Effector memory CD8-positive, alpha-beta T cell (primary cell): ENCODE measurements at regions not wholly inside any gene's neighbourhood (a gene's known extent, or its start where the extent isn't known, plus 50 kb on each side); places are given as distances from the start of the nearest gene placed in this dataset.
"Not testable (repeated sequence)": the region's sequence is repeated elsewhere in the genome, so short reads cannot be mapped to it uniquely, and the experiment has no call there.

Experiments
- ATAC-seq: fragments of 150-1000 bp; cut with Tn5 transposase; replicated peaks from 2 replicates; pipeline ENCODE4 v1.10.0; 2021; ENCODE audit warnings: mild to moderate bottlenecking, moderate library complexity
- DNase-seq, 3 experiments: peaks; one replicate each; pipeline ENCODE4 v3.0.0; 2021
- H3K27ac Mint-ChIP-seq, 2 donors: one replicate each; pipeline ENCODE4 v1.8.0; 2022; ENCODE audit warnings: mild to moderate bottlenecking in 2 of 2, mixed read lengths in 2 of 2, moderate library complexity in 2 of 2
- H3K27me3 Mint-ChIP-seq, 2 donors: one replicate each; pipeline ENCODE4 v1.8.0; 2022; ENCODE audit warnings: mixed read lengths in 2 of 2
- H3K36me3 Mint-ChIP-seq: one replicate; pipeline ENCODE4 v1.8.0; 2022; ENCODE audit warnings: mild to moderate bottlenecking, moderate library complexity, mixed read lengths; ENCODE audit not compliant: insufficient read depth
- H3K4me1 Mint-ChIP-seq, 2 donors: one replicate each; pipeline ENCODE4 v1.8.0; 2022; ENCODE audit warnings: low read depth in 2 of 2, mixed read lengths in 2 of 2
- H3K4me3 Mint-ChIP-seq, 2 donors: one replicate each; pipeline ENCODE4 v1.8.0; 2022; ENCODE audit warnings: mild to moderate bottlenecking in 2 of 2, mixed read lengths in 2 of 2, moderate library complexity in 2 of 2
- H3K9me3 Mint-ChIP-seq, 2 donors: one replicate each; pipeline ENCODE4 v1.8.0; 2022; ENCODE audit warnings: mixed read lengths in 2 of 2

DNA sequence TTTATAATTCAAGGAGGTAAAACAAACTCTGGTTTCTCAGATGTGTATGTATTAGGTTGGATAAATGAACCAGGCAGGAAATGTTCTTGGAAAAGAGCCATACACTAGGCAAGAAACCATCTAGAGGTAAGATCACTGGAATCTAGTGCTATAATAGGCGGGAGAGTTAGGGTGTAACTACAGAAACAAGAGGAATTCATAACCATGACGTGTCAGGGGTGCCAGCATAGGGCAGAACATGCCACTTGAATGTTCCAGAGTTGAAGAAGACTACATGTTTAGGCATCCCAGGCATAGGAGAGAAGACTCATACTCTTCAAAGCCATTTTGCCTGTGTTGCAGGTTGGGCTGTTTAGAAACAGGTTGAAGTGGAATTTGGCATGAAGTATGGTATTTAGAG, 198.7 kb downstream of the CCNG2 start:
- H3K4me3 Mint-ChIP-seq = no peak overlapping the region
- H3K27ac Mint-ChIP-seq = no peak overlapping the region
- peaks cover 7 to 17% of the 10 kb centered on the region in 2 donors for H3K27me3 Mint-ChIP-seq
- H3K36me3 Mint-ChIP-seq = no peaks in the 10 kb centered on the region
- no peaks in the 10 kb centered on the region for H3K4me1 Mint-ChIP-seq
- no peaks in the 10 kb centered on the region for H3K9me3 Mint-ChIP-seq
- DNase-seq (no peak), ATAC-seq (no peak)

DNA sequence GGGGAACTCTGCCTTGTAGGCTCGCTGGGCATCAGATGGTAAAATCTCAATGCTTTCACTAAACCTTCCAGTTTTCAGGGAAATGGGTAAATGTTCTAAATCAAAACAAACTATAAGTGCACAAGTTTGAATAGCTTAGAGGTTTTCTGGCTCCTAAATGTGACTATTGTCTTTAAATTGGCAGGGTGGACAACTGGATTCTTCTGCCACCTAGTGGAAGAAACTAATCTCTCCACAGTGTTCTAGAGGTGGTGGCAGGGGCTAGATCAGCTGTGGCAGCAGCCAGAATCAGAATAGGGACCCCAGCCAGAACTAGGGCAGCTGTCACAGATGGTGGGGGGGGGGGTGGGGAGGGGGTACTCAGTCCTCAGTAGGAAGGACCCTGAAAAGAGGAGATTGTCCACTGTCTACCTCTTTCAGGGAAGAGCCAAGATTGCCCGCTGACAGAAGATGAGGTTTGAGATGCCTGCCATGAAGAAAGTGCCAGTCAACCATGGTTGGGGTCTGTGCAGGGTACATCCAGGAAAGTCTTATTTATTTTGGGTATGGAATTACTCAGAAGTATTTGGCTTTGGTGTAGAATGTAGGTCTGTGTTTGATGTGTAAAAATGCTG, 201.4 kb downstream of the CCNG2 start:
- DNase-seq = no peak
- peak; percentile 29 for ATAC-seq
- Mint-ChIP-seq H3K9me3 (no peaks in the 10 kb centered on the region), H3K27ac (no peak overlapping the region), H3K4me1 (no peaks in the 10 kb centered on the region), H3K27me3 (peaks cover 7 to 26% of the 10 kb centered on the region in 2 donors), H3K36me3 (no peaks in the 10 kb centered on the region), H3K4me3 (no peak overlapping the region)

DNA sequence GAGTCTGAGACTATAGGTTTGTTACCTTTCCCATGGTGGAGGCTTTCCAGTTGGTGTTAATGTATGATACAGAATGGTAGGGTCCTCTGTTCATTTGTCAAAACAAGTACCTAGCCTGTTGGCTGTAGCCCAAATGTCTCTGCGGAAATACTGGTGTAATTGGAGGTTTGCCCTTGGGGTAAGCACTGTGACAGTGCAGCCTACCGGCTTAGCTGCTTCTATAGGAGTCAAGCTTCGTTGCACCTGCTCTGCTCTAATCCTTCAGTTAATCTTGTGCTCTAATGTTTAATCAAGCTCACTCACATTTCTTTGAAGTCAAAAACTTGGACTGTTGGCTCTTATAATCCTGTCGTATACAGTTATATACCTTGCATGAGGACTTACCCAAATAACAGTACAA, 203.4 kb downstream of the CCNG2 start:
- Mint-ChIP-seq H3K36me3 (no peaks in the 10 kb centered on the region), H3K9me3 (no peaks in the 10 kb centered on the region), H3K27ac (no peak overlapping the region), H3K4me3 (no peak overlapping the region), H3K27me3 (peaks cover 7 to 34% of the 10 kb centered on the region in 2 donors), H3K4me1 (no peaks in the 10 kb centered on the region)
- no peak for ATAC-seq
- DNase-seq = no peak

DNA sequence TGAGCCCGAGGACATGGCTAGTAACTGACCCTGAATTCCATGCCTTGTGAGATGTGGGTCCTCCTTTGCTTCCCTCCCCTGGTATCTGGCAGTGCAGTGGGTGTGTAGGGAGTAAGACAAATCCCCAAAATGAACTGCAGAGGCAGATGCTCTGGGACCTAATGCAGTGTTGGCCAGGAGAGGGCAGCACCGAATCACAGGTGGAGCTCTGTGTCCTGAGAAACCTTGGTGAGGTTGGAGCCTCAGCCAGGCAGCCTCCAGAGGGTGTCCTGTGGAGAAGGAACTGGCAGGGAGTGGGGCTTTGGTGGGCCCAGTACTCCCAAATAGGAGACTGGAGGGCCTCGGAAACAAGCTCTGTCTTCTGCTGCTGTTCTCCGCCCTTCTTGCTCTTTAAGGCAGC, 209.9 kb downstream of the CCNG2 start:
- peaks cover 0 to 45% of the 10 kb centered on the region in 2 donors for H3K27me3 Mint-ChIP-seq
- not testable (repeated sequence) for H3K9me3 Mint-ChIP-seq, DNase-seq, H3K36me3 Mint-ChIP-seq, H3K4me1 Mint-ChIP-seq, H3K27ac Mint-ChIP-seq, H3K4me3 Mint-ChIP-seq
- peak; percentile 19 for ATAC-seq

GRCh38 chr4:77367638-77368037, 210.6 kb downstream of the CCNG2 start:
- Mint-ChIP-seq H3K36me3 (no peaks in the 10 kb centered on the region), H3K27me3 (peaks cover 6 to 50% of the 10 kb centered on the region in 2 donors), H3K9me3 (no peaks in the 10 kb centered on the region), H3K4me1 (no peaks in the 10 kb centered on the region), H3K27ac (no peak overlapping the region), H3K4me3 (no peak overlapping the region)
- no peak for DNase-seq
- no peak for ATAC-seq

DNA sequence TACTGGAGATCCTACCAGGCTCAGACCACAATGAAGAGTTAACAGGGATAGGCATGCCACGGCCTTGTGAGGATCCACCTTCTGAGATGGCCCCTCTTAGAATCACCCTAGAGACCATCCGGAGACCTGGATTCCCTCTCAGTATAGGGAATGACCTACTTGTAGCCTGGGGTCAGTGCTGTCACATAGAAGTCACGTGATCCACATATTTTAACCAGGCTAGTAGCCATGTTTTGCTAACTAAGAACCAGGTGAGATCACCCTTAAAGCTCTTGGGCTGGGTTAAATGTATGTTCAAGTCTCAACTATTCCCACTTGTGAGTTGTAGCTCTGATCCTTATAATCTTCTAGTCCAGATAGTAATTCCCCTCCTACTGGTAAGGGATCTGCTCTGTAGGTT, 215.4 kb downstream of the CCNG2 start:
- H3K36me3 Mint-ChIP-seq = no peaks in the 10 kb centered on the region
- ATAC-seq = no peak
- H3K27ac Mint-ChIP-seq = no peak overlapping the region
- no peak overlapping the region for H3K4me3 Mint-ChIP-seq
- H3K4me1 Mint-ChIP-seq = no peaks in the 10 kb centered on the region
- peaks cover 19 to 40% of the 10 kb centered on the region in 2 donors for H3K27me3 Mint-ChIP-seq
- no peak for DNase-seq
- no peaks in the 10 kb centered on the region for H3K9me3 Mint-ChIP-seq

DNA sequence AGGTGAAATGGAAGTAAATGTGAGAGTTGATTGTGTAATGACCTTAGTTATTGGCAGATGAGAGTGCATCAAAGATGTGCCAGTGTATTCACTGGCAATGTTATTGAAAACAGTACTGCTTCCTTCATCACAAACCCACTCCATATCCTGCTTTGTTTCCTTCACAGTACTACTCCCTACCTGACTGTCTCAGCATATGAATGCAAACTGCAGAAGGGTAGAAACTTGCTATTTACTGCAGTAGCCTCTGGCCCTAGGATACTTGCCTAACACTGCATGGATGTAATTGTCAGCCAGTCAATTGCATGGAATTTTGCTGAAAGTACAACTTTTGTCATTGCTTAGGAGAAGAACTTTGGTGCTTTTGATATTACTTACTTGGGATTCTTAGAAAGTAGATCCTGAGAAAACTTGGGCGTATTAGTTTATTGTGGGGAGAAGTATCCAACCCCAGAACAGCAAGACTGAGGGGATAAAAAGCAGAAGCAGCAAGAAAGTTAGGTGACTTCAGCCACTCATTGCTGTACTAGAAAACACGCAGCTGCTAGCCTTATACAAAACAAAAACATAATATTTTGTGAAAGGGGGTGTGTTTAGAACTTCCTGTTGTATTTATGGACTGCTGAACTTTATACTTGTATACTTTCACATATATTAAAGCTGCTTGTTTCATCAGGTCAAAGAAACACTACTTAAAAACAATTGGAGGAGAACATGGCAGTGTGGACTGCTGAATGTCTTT, 219.0 kb downstream of the CCNG2 start:
- Mint-ChIP-seq H3K27ac (no peak overlapping the region), H3K9me3 (no peaks in the 10 kb centered on the region), H3K4me3 (no peak overlapping the region), H3K27me3 (peaks cover 19 to 40% of the 10 kb centered on the region in 2 donors), H3K4me1 (no peaks in the 10 kb centered on the region), H3K36me3 (no peaks in the 10 kb centered on the region)
- ATAC-seq (no peak), DNase-seq (no peak)

DNA sequence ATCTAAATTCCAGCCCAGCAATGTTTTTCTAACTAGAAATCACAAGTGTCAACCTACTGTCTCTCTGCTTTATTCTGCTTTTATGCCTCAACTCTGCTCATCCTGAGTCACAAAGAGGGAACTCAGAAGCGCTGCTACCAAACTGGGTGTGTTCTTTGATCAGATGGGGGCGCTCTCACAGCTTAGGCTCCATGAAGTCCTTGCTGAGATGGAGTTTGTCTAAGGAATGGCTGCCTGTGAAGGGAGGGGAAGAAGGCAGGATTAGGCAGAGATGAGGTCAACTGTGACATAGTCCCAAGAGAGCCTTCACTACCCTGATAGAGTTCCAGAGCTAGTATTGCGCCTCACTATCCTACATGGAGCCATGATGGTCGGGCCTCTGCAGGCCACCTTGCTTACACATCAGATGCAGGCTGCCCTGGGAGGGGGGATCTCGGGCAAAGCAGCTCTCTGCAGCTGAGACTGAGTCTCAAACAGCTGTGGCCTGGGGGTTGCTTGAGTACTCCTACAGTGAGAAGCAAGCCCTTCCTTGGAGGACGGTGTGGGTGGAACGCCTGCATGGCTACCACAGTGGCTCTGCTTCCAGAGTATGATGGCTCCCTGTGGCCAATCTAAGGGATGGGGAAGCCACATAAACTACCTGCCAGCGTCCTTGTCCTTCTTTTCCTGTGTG, 219.9 kb downstream of the CCNG2 start:
- Mint-ChIP-seq H3K4me1 (no peaks in the 10 kb centered on the region), H3K27ac (no peak overlapping the region), H3K27me3 (peaks cover 19 to 32% of the 10 kb centered on the region in 2 donors), H3K36me3 (no peaks in the 10 kb centered on the region), H3K4me3 (no peak overlapping the region), H3K9me3 (no peaks in the 10 kb centered on the region)
- DNase-seq (no peak), ATAC-seq (no peak)

GRCh38 chr4:77384094-77384493, 221.5 kb upstream of the CXCL13 start:
- Mint-ChIP-seq H3K9me3 (no peaks in the 10 kb centered on the region), H3K27me3 (peaks cover 0 to 1% of the 10 kb centered on the region in 2 donors), H3K27ac (no peak overlapping the region), H3K4me1 (peaks cover 0 to 3% of the 10 kb centered on the region in 2 donors), H3K4me3 (no peak overlapping the region), H3K36me3 (no peaks in the 10 kb centered on the region)
- no peak for DNase-seq
- ATAC-seq = no peak

- no peak overlapping the region for H3K27ac Mint-ChIP-seq
- no peaks in the 10 kb centered on the region for H3K27me3 Mint-ChIP-seq
- DNase-seq (peak; percentile 27 to 58 (median 30)), ATAC-seq (peak; percentile 62)
- H3K4me1 Mint-ChIP-seq = peaks cover 0 to 3% of the 10 kb centered on the region in 2 donors
- no peak overlapping the region for H3K4me3 Mint-ChIP-seq
- H3K36me3 Mint-ChIP-seq = no peaks in the 10 kb centered on the region
- no peaks in the 10 kb centered on the region for H3K9me3 Mint-ChIP-seq
These were observed 220.3 kb upstream of the CXCL13 start for GRCh38 chr4:77385124-77385969.

DNA sequence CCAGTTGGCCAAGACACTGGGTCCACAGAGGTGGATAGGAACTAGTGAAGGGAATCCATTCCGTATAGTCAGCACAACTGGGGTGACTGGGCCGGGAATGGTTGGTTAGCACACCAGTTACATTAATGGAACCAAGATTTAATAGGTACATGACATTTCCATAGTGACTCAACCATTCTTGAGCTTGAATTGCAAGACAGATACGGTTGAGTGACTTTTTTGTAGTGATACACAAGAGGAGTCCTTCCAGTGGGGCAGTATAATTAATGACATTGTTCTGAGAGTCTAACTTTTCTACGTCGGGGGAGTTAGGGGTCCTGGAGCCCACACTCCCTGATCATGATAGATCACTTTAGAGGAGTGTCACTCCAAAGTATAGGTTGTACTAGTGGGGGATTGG, 211.6 kb upstream of the CXCL13 start:
- no peak overlapping the region for H3K4me3 Mint-ChIP-seq
- peaks cover 0 to 50% of the 10 kb centered on the region in 2 donors for H3K27me3 Mint-ChIP-seq
- no peaks in the 10 kb centered on the region for H3K36me3 Mint-ChIP-seq
- H3K27ac Mint-ChIP-seq = no peak overlapping the region
- H3K9me3 Mint-ChIP-seq = no peaks in the 10 kb centered on the region
- DNase-seq (no peak), ATAC-seq (no peak)
- H3K4me1 Mint-ChIP-seq = no peaks in the 10 kb centered on the region

DNA sequence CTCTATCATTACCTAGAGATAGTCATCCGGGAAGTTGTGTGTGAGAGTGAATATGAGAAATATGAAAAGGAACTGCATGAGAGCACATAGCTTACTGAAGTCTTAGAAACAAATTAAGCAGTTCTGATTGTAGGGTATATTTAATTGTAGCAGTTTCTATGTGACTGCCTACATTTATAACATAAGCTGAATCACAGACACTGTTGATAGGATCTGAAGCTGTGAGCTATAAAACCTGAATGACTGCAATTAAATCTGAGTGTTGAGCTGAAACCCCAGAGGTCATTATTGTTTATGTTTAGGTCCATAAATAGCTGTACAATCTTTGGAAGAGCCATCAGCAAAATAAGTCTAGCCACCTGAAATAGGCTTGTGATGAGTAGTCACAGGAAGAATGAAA, 210.1 kb upstream of the CXCL13 start:
- ATAC-seq (no peak), DNase-seq (no peak)
- Mint-ChIP-seq H3K9me3 (no peaks in the 10 kb centered on the region), H3K27me3 (peaks cover 0 to 61% of the 10 kb centered on the region in 2 donors), H3K4me3 (no peak overlapping the region), H3K36me3 (no peaks in the 10 kb centered on the region), H3K4me1 (no peaks in the 10 kb centered on the region), H3K27ac (no peak overlapping the region)

- H3K4me1 Mint-ChIP-seq = no peaks in the 10 kb centered on the region
- ATAC-seq (no peak), DNase-seq (no peak)
- H3K36me3 Mint-ChIP-seq = no peaks in the 10 kb centered on the region
- H3K9me3 Mint-ChIP-seq = no peaks in the 10 kb centered on the region
- no peak overlapping the region for H3K27ac Mint-ChIP-seq
- no peak overlapping the region for H3K4me3 Mint-ChIP-seq
- H3K27me3 Mint-ChIP-seq = peaks cover 9 to 80% of the 10 kb centered on the region in 2 donors
These were observed 207.4 kb upstream of the CXCL13 start for GRCh38 chr4:77398256-77398655.
